ENCODE measurements at regions not wholly inside any gene's neighbourhood (a gene's known extent, or its start where the extent isn't known, plus 50 kb on each side); places are given as distances from the start of the nearest gene placed in this dataset.

- Histone ChIP-seq H3K27ac (ENCODE audit: low read length) (no peak overlapping the region), H3K36me3 (replicated peaks; ENCODE audit: low read depth, low read length) (peaks cover 7% of the 10 kb centered on the region), H3K79me2 (ENCODE audit: low read length) (no peaks in the 10 kb centered on the region), H2AFZ (ENCODE audit: low read depth, low read length) (no peak overlapping the region), H3K27me3 (ENCODE audit: low read depth, low read length) (no peaks in the 10 kb centered on the region), H4K20me1 (ENCODE audit: insufficient read depth, low read length) (no peaks in the 10 kb centered on the region), H3K4me1 (ENCODE audit: low read length) (no peaks in the 10 kb centered on the region), H3K9me3 (ENCODE audit: insufficient read depth, low read length) (peaks cover 17% of the 10 kb centered on the region; the same call in 1 of the 2 replicates), H3K9ac (ENCODE audit: low read length) (no peak overlapping the region), H3K4me2 (ENCODE audit: low read length) (no peak overlapping the region), H3K4me3 (ENCODE audit: low read length) (no peak overlapping the region)
- TF ChIP-seq CTCF (IDR thresholded peaks at IDR 0.05; ENCODE audit: low read depth, low read length), result no peak
Measured at GRCh38 chr1:191536791-191537429, 621.4 kb upstream of the RGS18 start.

- peaks cover 10% of the 10 kb centered on the region; the same call in 1 of the 2 replicates for H3K9me3 ChIP-seq (ENCODE audit: insufficient read depth, low read length)
- H4K20me1 ChIP-seq (ENCODE audit: insufficient read depth, low read length), result no peaks in the 10 kb centered on the region
- no peak overlapping the region for H3K4me2 ChIP-seq (ENCODE audit: low read length)
- no peak overlapping the region for H3K27ac ChIP-seq (ENCODE audit: low read length)
- H3K4me3 ChIP-seq (ENCODE audit: low read length), result no peak overlapping the region
- no peaks in the 10 kb centered on the region for H3K27me3 ChIP-seq (ENCODE audit: low read depth, low read length)
- no peaks in the 10 kb centered on the region for H3K4me1 ChIP-seq (ENCODE audit: low read length)
- H3K36me3 ChIP-seq (replicated peaks; ENCODE audit: low read depth, low read length), result peaks cover 7% of the 10 kb centered on the region
- no peak for TF ChIP-seq EZH2phosphoT487 (IDR thresholded peaks at IDR 0.05; ENCODE audit: low read depth)
- no peak overlapping the region for H3K9ac ChIP-seq (ENCODE audit: low read length)
- H2AFZ ChIP-seq (ENCODE audit: low read depth, low read length), result no peak overlapping the region
- H3K79me2 ChIP-seq (ENCODE audit: low read length), result no peaks in the 10 kb centered on the region
Measured at GRCh38 chr1:191541758-191542157, 616.5 kb upstream of the RGS18 start.

- Histone ChIP-seq H3K27me3 (ENCODE audit: low read depth, low read length) (no peaks in the 10 kb centered on the region), H3K4me1 (ENCODE audit: low read length) (no peaks in the 10 kb centered on the region), H3K9ac (ENCODE audit: low read length) (no peak overlapping the region), H3K27ac (ENCODE audit: low read length) (no peak overlapping the region), H3K9me3 (ENCODE audit: insufficient read depth, low read length) (0 out of 2 replicates have a peak, but pooled peaks cover 3% of the 10 kb centered on the region), H3K36me3 (replicated peaks; ENCODE audit: low read depth, low read length) (peaks cover 3% of the 10 kb centered on the region), H3K4me2 (ENCODE audit: low read length) (no peak overlapping the region), H3K4me3 (ENCODE audit: low read length) (no peak overlapping the region), H2AFZ (ENCODE audit: low read depth, low read length) (no peak overlapping the region), H3K79me2 (ENCODE audit: low read length) (no peaks in the 10 kb centered on the region), H4K20me1 (ENCODE audit: insufficient read depth, low read length) (no peaks in the 10 kb centered on the region)
- TF ChIP-seq EZH2phosphoT487 (IDR thresholded peaks at IDR 0.05; ENCODE audit: low read depth), result no peak
- TF ChIP-seq CTCF (IDR thresholded peaks at IDR 0.05; ENCODE audit: low read depth, low read length), result no peak
Measured at GRCh38 chr1:191542444-191542843, 615.8 kb upstream of the RGS18 start.

GRCh38 chr1:191546803-191547202 is 611.5 kb upstream of the RGS18 start:
- Histone ChIP-seq H3K27me3 (ENCODE audit: low read depth, low read length) (no peaks in the 10 kb centered on the region), H3K27ac (ENCODE audit: low read length) (no peak overlapping the region), H3K4me2 (ENCODE audit: low read length) (no peak overlapping the region), H3K79me2 (ENCODE audit: low read length) (no peaks in the 10 kb centered on the region), H3K4me1 (ENCODE audit: low read length) (no peaks in the 10 kb centered on the region), H3K9ac (ENCODE audit: low read length) (no peak overlapping the region), H3K9me3 (ENCODE audit: insufficient read depth, low read length) (no peaks in the 10 kb centered on the region), H4K20me1 (ENCODE audit: insufficient read depth, low read length) (no peaks in the 10 kb centered on the region), H3K36me3 (replicated peaks; ENCODE audit: low read depth, low read length) (no peaks in the 10 kb centered on the region), H3K4me3 (ENCODE audit: low read length) (no peak overlapping the region), H2AFZ (ENCODE audit: low read depth, low read length) (no peak overlapping the region)
- no peak for TF ChIP-seq EZH2phosphoT487 (IDR thresholded peaks at IDR 0.05; ENCODE audit: low read depth)
- no peak for TF ChIP-seq CTCF (IDR thresholded peaks at IDR 0.05; ENCODE audit: low read depth, low read length)
